Vagina (tissue), 2 donors: ENCODE measurements at regions not wholly inside any gene's neighbourhood (a gene's known extent, or its start where the extent isn't known, plus 50 kb on each side); places are given as distances from the start of the nearest gene placed in this dataset.

ENCODE experiments used
- DNase-seq, 2 donors: peaks; one replicate each; pipeline ENCODE4 v3.0.0-alpha.2; 2017; ENCODE audit errors: extremely low spot score in 2 of 2
- H3K27ac ChIP-seq: fragments of 200-600 bp; sonication (generic); one replicate; pipeline ENCODE4 v1.5.1; 2019
- H3K27me3 ChIP-seq: fragments of 200-600 bp; sonication (generic); one replicate; pipeline ENCODE4 v1.5.1; 2019
- H3K36me3 ChIP-seq, 2 donors: fragments of 200-600 bp; sonication (generic); one replicate each; pipeline ENCODE4 v1.5.1; 2017 to 2019
- H3K4me1 ChIP-seq: fragments of 200-600 bp; sonication (generic); one replicate; pipeline ENCODE4 v1.5.1; 2019
- H3K4me3 ChIP-seq, 2 donors: fragments of 200-600 bp; sonication (generic); 1 replicate in 1 of 2; 2 replicates in 1 of 2; pipeline ENCODE4 v1.5.1; 2016 to 2019
- H3K9me3 ChIP-seq: fragments of 200-600 bp; sonication (generic); one replicate; pipeline ENCODE4 v1.5.1; 2019
- CTCF ChIP-seq, 3 experiments: fragments of 450-650 bp in 2 of 3; fragments of 200-600 bp in 1 of 3; sonication (generic) in 1 of 3; IDR thresholded peaks; one replicate each; pipeline ENCODE4 v1.5.1; 2017 to 2019; ENCODE audit warnings: antibody characterized with exemption in 3 of 3, mild to moderate bottlenecking in 2 of 3, moderate library complexity in 2 of 3
- POLR2A ChIP-seq, 2 donors: fragments of 450-650 bp; IDR thresholded peaks; one replicate each; pipeline ENCODE4 v1.6.1; 2017; ENCODE audit warnings: antibody characterized with exemption in 2 of 2, mild to moderate bottlenecking in 2 of 2, moderate library complexity in 2 of 2
- POLR2AphosphoS5 ChIP-seq, 2 donors: sonication (generic); formaldehyde crosslinking; IDR thresholded peaks; one replicate each; pipeline ENCODE4 v1.9.0; 2017; ENCODE audit warnings: antibody characterized with exemption in 2 of 2, mild to moderate bottlenecking in 2 of 2, low read depth in 1 of 2; ENCODE audit not compliant: insufficient read depth in 1 of 2
- intact Hi-C: fragments of 100-400 bp; cut with DNase I; formaldehyde crosslinking; loops from one replicate; pipeline ENCODE4 v1.15.1; 2023

GRCh38 chr3:87461036-87461435, 184.7 kb upstream of the POU1F1 start:
- H3K4me1 ChIP-seq: no peaks in the 10 kb centered on the region
- intact Hi-C loops: no loop called here
- no peak for TF ChIP-seq POLR2AphosphoS5 (IDR thresholded peaks at IDR 0.05; ENCODE audit: insufficient read depth in 1 of 2, low read depth in 1 of 2)
- no peak for TF ChIP-seq CTCF (IDR thresholded peaks at IDR 0.05)
- TF ChIP-seq POLR2A (IDR thresholded peaks at IDR 0.05): no peak
- H3K4me3 ChIP-seq: no peak overlapping the region
- no peaks in the 10 kb centered on the region for H3K36me3 ChIP-seq
- H3K27ac ChIP-seq: no peak overlapping the region
- H3K9me3 ChIP-seq: no peaks in the 10 kb centered on the region
- no peaks in the 10 kb centered on the region for H3K27me3 ChIP-seq
- DNase-seq: no peak

GRCh38 chr3:87448558-87448957, 172.2 kb upstream of the POU1F1 start:
- intact Hi-C loops: no loop called here
- H3K9me3 ChIP-seq: no peaks in the 10 kb centered on the region
- no peak for TF ChIP-seq POLR2A (IDR thresholded peaks at IDR 0.05)
- no peak for TF ChIP-seq POLR2AphosphoS5 (IDR thresholded peaks at IDR 0.05; ENCODE audit: insufficient read depth in 1 of 2, low read depth in 1 of 2)
- H3K27ac ChIP-seq: no peak overlapping the region
- H3K4me3 ChIP-seq: no peak overlapping the region
- no peaks in the 10 kb centered on the region for H3K27me3 ChIP-seq
- no peaks in the 10 kb centered on the region for H3K4me1 ChIP-seq
- no peak for DNase-seq
- no peaks in the 10 kb centered on the region for H3K36me3 ChIP-seq

GRCh38 chr3:87446849-87447387, 170.5 kb upstream of the POU1F1 start:
- no peaks in the 10 kb centered on the region for H3K4me1 ChIP-seq

GRCh38 chr3:87442470-87442869, 166.1 kb upstream of the POU1F1 start:
- TF ChIP-seq POLR2AphosphoS5 (IDR thresholded peaks at IDR 0.05; ENCODE audit: insufficient read depth in 1 of 2, low read depth in 1 of 2) (no peak), POLR2A (IDR thresholded peaks at IDR 0.05) (no peak), CTCF (IDR thresholded peaks at IDR 0.05) (no peak)
- Histone ChIP-seq H3K27me3 (no peaks in the 10 kb centered on the region), H3K9me3 (no peaks in the 10 kb centered on the region), H3K4me1 (no peaks in the 10 kb centered on the region), H3K27ac (no peak overlapping the region), H3K4me3 (no peak overlapping the region), H3K36me3 (no peaks in the 10 kb centered on the region)
- DNase-seq: no peak
- intact Hi-C loops: no loop called here

More at GRCh38 chr3:87446849-87447387, 170.5 kb upstream of the POU1F1 start:
- Histone ChIP-seq H3K4me3 (no peak overlapping the region), H3K27ac (no peak overlapping the region), H3K27me3 (no peaks in the 10 kb centered on the region), H3K9me3 (no peaks in the 10 kb centered on the region), H3K36me3 (no peaks in the 10 kb centered on the region)
- DNase-seq: no peak
- intact Hi-C loops: no loop called here
- TF ChIP-seq POLR2AphosphoS5 (IDR thresholded peaks at IDR 0.05; ENCODE audit: insufficient read depth in 1 of 2, low read depth in 1 of 2): no peak
- no peak for TF ChIP-seq POLR2A (IDR thresholded peaks at IDR 0.05)
- no peak for TF ChIP-seq CTCF (IDR thresholded peaks at IDR 0.05)

- TF ChIP-seq POLR2A (IDR thresholded peaks at IDR 0.05) (no peak), POLR2AphosphoS5 (IDR thresholded peaks at IDR 0.05; ENCODE audit: insufficient read depth in 1 of 2, low read depth in 1 of 2) (no peak), CTCF (IDR thresholded peaks at IDR 0.05) (no peak)
- H3K4me3 ChIP-seq: no peak overlapping the region
- H3K27me3 ChIP-seq: no peaks in the 10 kb centered on the region
- no peaks in the 10 kb centered on the region for H3K36me3 ChIP-seq
- intact Hi-C loops: no loop called here
- H3K9me3 ChIP-seq: no peaks in the 10 kb centered on the region
- no peak overlapping the region for H3K27ac ChIP-seq
- H3K4me1 ChIP-seq: no peaks in the 10 kb centered on the region
- no peak for DNase-seq
Measured at GRCh38 chr3:87437765-87438164, 161.4 kb upstream of the POU1F1 start.
